ENCODE measurements at regions not wholly inside any gene's neighbourhood (a gene's known extent, or its start where the extent isn't known, plus 50 kb on each side); places are given as distances from the start of the nearest gene placed in this dataset.
"Not testable (repeated sequence)": the region's sequence is repeated elsewhere in the genome, so short reads cannot be mapped to it uniquely, and the experiment has no call there.

DNA sequence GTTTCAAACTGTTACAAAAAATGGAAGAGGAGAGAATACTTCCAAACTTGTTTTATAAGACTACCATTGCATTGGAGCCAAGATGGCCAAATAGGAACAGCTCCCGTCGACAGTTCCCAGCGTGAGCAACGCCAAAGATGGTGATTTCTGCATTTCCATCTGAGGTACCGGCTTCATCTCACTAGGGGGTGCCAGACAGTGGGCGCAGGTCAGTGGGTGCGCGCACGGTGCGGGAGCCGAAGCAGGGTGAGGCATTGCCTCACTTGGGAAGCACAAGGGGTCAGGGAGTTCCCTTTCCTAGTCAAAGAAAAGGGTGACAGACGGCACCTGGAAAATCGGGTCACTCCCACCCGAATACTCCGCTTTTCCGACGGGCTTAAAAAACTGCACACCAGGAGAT is 149.7 kb upstream of the POF1B start:
- TF ChIP-seq, protein P1, sequence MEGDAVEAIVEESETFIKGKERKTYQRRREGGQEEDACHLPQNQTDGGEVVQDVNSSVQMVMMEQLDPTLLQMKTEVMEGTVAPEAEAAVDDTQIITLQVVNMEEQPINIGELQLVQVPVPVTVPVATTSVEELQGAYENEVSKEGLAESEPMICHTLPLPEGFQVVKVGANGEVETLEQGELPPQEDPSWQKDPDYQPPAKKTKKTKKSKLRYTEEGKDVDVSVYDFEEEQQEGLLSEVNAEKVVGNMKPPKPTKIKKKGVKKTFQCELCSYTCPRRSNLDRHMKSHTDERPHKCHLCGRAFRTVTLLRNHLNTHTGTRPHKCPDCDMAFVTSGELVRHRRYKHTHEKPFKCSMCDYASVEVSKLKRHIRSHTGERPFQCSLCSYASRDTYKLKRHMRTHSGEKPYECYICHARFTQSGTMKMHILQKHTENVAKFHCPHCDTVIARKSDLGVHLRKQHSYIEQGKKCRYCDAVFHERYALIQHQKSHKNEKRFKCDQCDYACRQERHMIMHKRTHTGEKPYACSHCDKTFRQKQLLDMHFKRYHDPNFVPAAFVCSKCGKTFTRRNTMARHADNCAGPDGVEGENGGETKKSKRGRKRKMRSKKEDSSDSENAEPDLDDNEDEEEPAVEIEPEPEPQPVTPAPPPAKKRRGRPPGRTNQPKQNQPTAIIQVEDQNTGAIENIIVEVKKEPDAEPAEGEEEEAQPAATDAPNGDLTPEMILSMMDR (conservative IDR thresholded peaks at IDR 0.05 in 1 of 2, IDR thresholded peaks at IDR 0.05 in 1 of 2; ENCODE audit: extremely low read depth in 1 of 2, insufficient read depth in 1 of 2, low read depth in 1 of 2, low read length in 2 of 2): not testable (repeated sequence)
- not testable (repeated sequence) for TF ChIP-seq EZH2 (IDR thresholded peaks at IDR 0.05; ENCODE audit: borderline replicate concordance, low read length)
